IMR-90 (cell line): ENCODE measurements at regions not wholly inside any gene's neighbourhood (a gene's known extent, or its start where the extent isn't known, plus 50 kb on each side); places are given as distances from the start of the nearest gene placed in this dataset.

Experiments
- CTCF ChIP-seq: conservative IDR thresholded peaks from 2 replicates; pipeline ENCODE4 v1.5.1; 2012; ENCODE audit warnings: mild to moderate bottlenecking, low read depth, low read length, improper control_type of control experiment
- POLR2A ChIP-seq: IDR thresholded peaks from 2 replicates; pipeline ENCODE4 v1.6.1; 2012; ENCODE audit warnings: mild to moderate bottlenecking, low read depth, low read length
- RFX5 ChIP-seq: IDR thresholded peaks from 2 replicates; pipeline ENCODE4 v1.8.0; 2012; ENCODE audit warnings: low read depth, mild to moderate bottlenecking, low read length, moderate library complexity
- USF2 ChIP-seq: fragments of 150-350 bp; IDR thresholded peaks from 2 replicates; pipeline ENCODE4 v1.6.1; 2017; ENCODE audit warnings: mild to moderate bottlenecking, antibody characterized with exemption, low read length, low read depth

- no peak for TF ChIP-seq CTCF
- TF ChIP-seq RFX5: no peak
- no peak for TF ChIP-seq POLR2A
- TF ChIP-seq USF2: no peak
Observed at GRCh38 chr1:238501290-238501689, 610.6 kb upstream of the ZP4 start.
